WTC11 (cell line): ENCODE measurements at regions not wholly inside any gene's neighbourhood (a gene's known extent, or its start where the extent isn't known, plus 50 kb on each side); places are given as distances from the start of the nearest gene placed in this dataset.

Experiments used
- CREB1 ChIP-seq: sonication (generic); formaldehyde crosslinking; IDR thresholded peaks from 2 replicates; pipeline ENCODE4 v1.8.0; 2023; ENCODE audit warnings: mild to moderate bottlenecking, missing genetic modification reagents
- ESRRA ChIP-seq: sonication (generic); formaldehyde crosslinking; IDR thresholded peaks from 2 replicates; pipeline ENCODE4 v1.8.1; 2022; ENCODE audit warnings: mild to moderate bottlenecking, missing genetic modification reagents, borderline replicate concordance
- JUN ChIP-seq: sonication (generic); formaldehyde crosslinking; IDR thresholded peaks from 2 replicates; pipeline ENCODE4 v1.8.0; 2023; ENCODE audit warnings: mild to moderate bottlenecking, missing genetic modification reagents
- NFE2L1 ChIP-seq: sonication (generic); formaldehyde crosslinking; IDR thresholded peaks from 2 replicates; pipeline ENCODE4 v1.8.1; 2023; ENCODE audit warnings: missing genetic modification reagents
- NR2C2 ChIP-seq: sonication (generic); formaldehyde crosslinking; IDR thresholded peaks from 2 replicates; pipeline ENCODE4 v1.8.0; 2022; ENCODE audit warnings: mild to moderate bottlenecking, missing genetic modification reagents
- RORB ChIP-seq: fragments of 250-450 bp; sonication (Bioruptor Pico); IDR thresholded peaks from 2 replicates; pipeline ENCODE4 v1.9.0; 2021; ENCODE audit warnings: mild to moderate bottlenecking
- ZNF423 ChIP-seq: fragments of 250-450 bp; sonication (Bioruptor Pico); IDR thresholded peaks from 2 replicates; pipeline ENCODE4 v2.1.2; 2022; ENCODE audit warnings: mild to moderate bottlenecking, moderate library complexity
- TF ChIP-seq, protein P1 (sequence below): sonication (generic); formaldehyde crosslinking; IDR thresholded peaks from 2 replicates; pipeline ENCODE4 v1.8.0; 2022; ENCODE audit warnings: mild to moderate bottlenecking, missing genetic modification reagents
- TF ChIP-seq, protein P2 (sequence below): fragments of 200-600 bp; IDR thresholded peaks from 2 replicates; pipeline ENCODE4 v1.8.0; 2022; ENCODE audit warnings: antibody characterized with exemption
- TF ChIP-seq, protein P3 (sequence below): sonication (generic); formaldehyde crosslinking; IDR thresholded peaks from 2 replicates; pipeline ENCODE4 v1.8.1; 2022; ENCODE audit warnings: low read depth, mild to moderate bottlenecking, moderate library complexity, missing genetic modification reagents, borderline replicate concordance

DNA sequence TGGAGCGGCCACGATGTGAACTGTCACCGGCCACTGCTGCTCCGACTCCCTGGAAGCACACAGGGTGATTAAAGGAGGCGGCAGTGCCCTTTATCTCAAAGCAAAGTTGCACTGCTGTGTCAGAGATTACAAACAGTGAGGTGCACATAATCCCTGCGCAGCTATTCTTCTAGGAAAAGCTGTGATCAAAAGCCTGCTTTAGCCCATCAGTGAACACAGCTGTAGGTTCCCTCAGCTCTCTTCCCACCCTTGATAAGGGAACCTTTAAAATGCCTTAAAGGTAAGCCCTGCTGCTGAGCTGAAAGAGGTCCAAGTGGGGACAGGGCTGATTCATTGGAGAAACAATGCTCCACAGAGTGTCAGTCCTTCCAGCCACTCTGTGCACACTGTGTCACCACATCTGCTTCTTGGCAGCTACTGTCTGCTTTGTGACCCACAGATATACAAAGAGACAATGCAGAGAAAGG lies 127.6 kb downstream of the EIF4E start:
- TF ChIP-seq, protein P1, sequence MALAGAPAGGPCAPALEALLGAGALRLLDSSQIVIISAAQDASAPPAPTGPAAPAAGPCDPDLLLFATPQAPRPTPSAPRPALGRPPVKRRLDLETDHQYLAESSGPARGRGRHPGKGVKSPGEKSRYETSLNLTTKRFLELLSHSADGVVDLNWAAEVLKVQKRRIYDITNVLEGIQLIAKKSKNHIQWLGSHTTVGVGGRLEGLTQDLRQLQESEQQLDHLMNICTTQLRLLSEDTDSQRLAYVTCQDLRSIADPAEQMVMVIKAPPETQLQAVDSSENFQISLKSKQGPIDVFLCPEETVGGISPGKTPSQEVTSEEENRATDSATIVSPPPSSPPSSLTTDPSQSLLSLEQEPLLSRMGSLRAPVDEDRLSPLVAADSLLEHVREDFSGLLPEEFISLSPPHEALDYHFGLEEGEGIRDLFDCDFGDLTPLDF (CRISPR knock-in tag) = no peak
- TF ChIP-seq NFE2L1 (CRISPR knock-in tag) (no peak), RORB (no peak), CREB1 (CRISPR knock-in tag) (no peak), JUN (no peak), ZNF423 (CRISPR knock-in tag) (no peak), ESRRA (CRISPR knock-in tag) (no peak), NR2C2 (CRISPR knock-in tag) (no peak)
- TF ChIP-seq, protein P2, sequence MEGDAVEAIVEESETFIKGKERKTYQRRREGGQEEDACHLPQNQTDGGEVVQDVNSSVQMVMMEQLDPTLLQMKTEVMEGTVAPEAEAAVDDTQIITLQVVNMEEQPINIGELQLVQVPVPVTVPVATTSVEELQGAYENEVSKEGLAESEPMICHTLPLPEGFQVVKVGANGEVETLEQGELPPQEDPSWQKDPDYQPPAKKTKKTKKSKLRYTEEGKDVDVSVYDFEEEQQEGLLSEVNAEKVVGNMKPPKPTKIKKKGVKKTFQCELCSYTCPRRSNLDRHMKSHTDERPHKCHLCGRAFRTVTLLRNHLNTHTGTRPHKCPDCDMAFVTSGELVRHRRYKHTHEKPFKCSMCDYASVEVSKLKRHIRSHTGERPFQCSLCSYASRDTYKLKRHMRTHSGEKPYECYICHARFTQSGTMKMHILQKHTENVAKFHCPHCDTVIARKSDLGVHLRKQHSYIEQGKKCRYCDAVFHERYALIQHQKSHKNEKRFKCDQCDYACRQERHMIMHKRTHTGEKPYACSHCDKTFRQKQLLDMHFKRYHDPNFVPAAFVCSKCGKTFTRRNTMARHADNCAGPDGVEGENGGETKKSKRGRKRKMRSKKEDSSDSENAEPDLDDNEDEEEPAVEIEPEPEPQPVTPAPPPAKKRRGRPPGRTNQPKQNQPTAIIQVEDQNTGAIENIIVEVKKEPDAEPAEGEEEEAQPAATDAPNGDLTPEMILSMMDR = no peak
- TF ChIP-seq, protein P3, sequence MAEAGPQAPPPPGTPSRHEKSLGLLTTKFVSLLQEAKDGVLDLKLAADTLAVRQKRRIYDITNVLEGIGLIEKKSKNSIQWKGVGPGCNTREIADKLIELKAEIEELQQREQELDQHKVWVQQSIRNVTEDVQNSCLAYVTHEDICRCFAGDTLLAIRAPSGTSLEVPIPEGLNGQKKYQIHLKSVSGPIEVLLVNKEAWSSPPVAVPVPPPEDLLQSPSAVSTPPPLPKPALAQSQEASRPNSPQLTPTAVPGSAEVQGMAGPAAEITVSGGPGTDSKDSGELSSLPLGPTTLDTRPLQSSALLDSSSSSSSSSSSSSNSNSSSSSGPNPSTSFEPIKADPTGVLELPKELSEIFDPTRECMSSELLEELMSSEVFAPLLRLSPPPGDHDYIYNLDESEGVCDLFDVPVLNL (CRISPR knock-in tag) = no peak
